ENCODE measurements at regions not wholly inside any gene's neighbourhood (a gene's known extent, or its start where the extent isn't known, plus 50 kb on each side); places are given as distances from the start of the nearest gene placed in this dataset.

DNA sequence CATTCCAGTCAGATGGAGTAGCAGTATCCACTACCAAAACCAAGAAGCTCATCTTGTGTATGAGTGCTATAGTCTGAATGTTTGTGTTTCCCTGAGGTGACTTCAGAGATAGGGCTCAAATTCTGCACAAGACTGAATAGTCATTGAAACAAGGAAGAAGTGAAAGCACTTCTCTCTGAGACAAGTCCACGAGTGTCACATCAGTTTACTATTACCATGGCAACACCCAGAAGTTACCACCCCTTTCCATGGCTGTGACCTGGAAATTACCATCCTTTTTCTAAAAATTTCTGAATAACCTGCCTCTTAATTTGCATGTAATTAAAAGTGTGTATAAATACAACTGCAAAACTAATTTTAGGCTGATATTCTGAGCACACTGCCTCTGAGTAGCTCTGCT lies 682.1 kb upstream of the ADGRB3 start:
- TF ChIP-seq, protein P1, sequence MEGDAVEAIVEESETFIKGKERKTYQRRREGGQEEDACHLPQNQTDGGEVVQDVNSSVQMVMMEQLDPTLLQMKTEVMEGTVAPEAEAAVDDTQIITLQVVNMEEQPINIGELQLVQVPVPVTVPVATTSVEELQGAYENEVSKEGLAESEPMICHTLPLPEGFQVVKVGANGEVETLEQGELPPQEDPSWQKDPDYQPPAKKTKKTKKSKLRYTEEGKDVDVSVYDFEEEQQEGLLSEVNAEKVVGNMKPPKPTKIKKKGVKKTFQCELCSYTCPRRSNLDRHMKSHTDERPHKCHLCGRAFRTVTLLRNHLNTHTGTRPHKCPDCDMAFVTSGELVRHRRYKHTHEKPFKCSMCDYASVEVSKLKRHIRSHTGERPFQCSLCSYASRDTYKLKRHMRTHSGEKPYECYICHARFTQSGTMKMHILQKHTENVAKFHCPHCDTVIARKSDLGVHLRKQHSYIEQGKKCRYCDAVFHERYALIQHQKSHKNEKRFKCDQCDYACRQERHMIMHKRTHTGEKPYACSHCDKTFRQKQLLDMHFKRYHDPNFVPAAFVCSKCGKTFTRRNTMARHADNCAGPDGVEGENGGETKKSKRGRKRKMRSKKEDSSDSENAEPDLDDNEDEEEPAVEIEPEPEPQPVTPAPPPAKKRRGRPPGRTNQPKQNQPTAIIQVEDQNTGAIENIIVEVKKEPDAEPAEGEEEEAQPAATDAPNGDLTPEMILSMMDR (IDR thresholded peaks at IDR 0.05; ENCODE audit: low read length): no peak
- no peak for TF ChIP-seq EZH2 (optimal IDR thresholded peaks at IDR 0.05; ENCODE audit: low read depth, low read length)
